Transverse colon (tissue), 4 donors: ENCODE measurements at regions not wholly inside any gene's neighbourhood (a gene's known extent, or its start where the extent isn't known, plus 50 kb on each side); places are given as distances from the start of the nearest gene placed in this dataset.

Experiments used
- DNase-seq: peaks from one replicate; pipeline ENCODE4 v3.0.0-alpha.2; 2019
- H3K27ac ChIP-seq, 4 donors: fragments of 200-600 bp; sonication (generic); 2 replicates each; pipeline ENCODE4 v1.5.1; 2016 to 2018; ENCODE audit warnings: inconsistent platforms in 4 of 4
- H3K27me3 ChIP-seq: fragments of 200-600 bp; sonication (generic); 2 replicates; pipeline ENCODE4 v1.5.1; 2017; ENCODE audit warnings: inconsistent platforms
- H3K36me3 ChIP-seq, 4 donors: fragments of 200-600 bp; sonication (generic); 2 replicates each; pipeline ENCODE4 v1.5.1; 2017 to 2019; ENCODE audit warnings: inconsistent platforms in 4 of 4
- H3K4me1 ChIP-seq, 4 donors: fragments of 200-600 bp; sonication (generic); 2 replicates each; pipeline ENCODE4 v1.5.1; 2017 to 2020; ENCODE audit warnings: inconsistent platforms in 4 of 4
- H3K4me3 ChIP-seq, 4 donors: fragments of 200-600 bp; sonication (generic); 1 replicate in 1 of 4; 2 replicates in 3 of 4; pipeline versions ENCODE4 v1.5.1 to v1.6.1; 2017 to 2019; ENCODE audit warnings: inconsistent platforms in 4 of 4
- H3K9me3 ChIP-seq, 2 donors: fragments of 200-600 bp; sonication (generic); 2 replicates each; pipeline ENCODE4 v1.5.1; 2017 to 2019; ENCODE audit warnings: inconsistent platforms in 2 of 2
- CTCF ChIP-seq, 5 experiments: fragments of 200-600 bp in 3 of 5; fragments of 450-650 bp in 2 of 5; sonication (generic) in 3 of 5; IDR thresholded peaks; 1 replicate in 2 of 5; 2 replicates in 3 of 5; pipeline ENCODE4 v1.5.1; 2016 to 2017; ENCODE audit warnings: antibody characterized with exemption in 5 of 5, inconsistent platforms in 3 of 5, mild to moderate bottlenecking in 2 of 5, moderate library complexity in 1 of 5
- EP300 ChIP-seq: sonication (generic); formaldehyde crosslinking; IDR thresholded peaks from one replicate; pipeline ENCODE4 v1.6.1; 2017; ENCODE audit warnings: antibody characterized with exemption, low read depth
- POLR2A ChIP-seq: fragments of 450-650 bp; IDR thresholded peaks from one replicate; pipeline ENCODE4 v1.6.1; 2016; ENCODE audit warnings: antibody characterized with exemption, mild to moderate bottlenecking, moderate library complexity
- POLR2AphosphoS5 ChIP-seq, 3 donors: sonication (generic); formaldehyde crosslinking; IDR thresholded peaks; one replicate each; pipeline ENCODE4 v1.6.1; 2016; ENCODE audit warnings: antibody characterized with exemption in 3 of 3
- WGBS, 2 donors: methylation state at CpG; one replicate each; pipeline ENCODE4 v1.1.5; 2018; ENCODE audit warnings: low coverage in 1 of 2; 5-methylcytosine and 5-hydroxymethylcytosine counted together
- in situ Hi-C, 4 donors: fragments of 200-750 bp; cut with MboI; loops; one replicate each; pipeline versions ENCODE4 v1.15.0 to v1.15.1; 2017; ENCODE audit warnings: low sequenced_read_pairs in 3 of 4, low pct_ligation_motif_present in 1 of 4, low pct_unique_long_range_greater_than_20kb in 1 of 4
- intact Hi-C: fragments of 100-400 bp; cut with DNase I; formaldehyde crosslinking; loops from one replicate; pipeline ENCODE4 v1.15.1; 2023; ENCODE audit warnings: low total_unique reads

GRCh38 chr15:97153356-97153965, 807.0 kb upstream of the ARRDC4 start:
- Histone ChIP-seq H3K4me1 (no peaks in the 10 kb centered on the region), H3K4me3 (no peak overlapping the region), H3K27ac (no peak overlapping the region), H3K36me3 (no peaks in the 10 kb centered on the region), H3K9me3 (no peaks in the 10 kb centered on the region), H3K27me3 (no peaks in the 10 kb centered on the region)
- DNase-seq, result no peak
- in situ Hi-C loops (no loop called here), intact Hi-C loops (no loop called here)
- no peak for TF ChIP-seq POLR2A
- no peak for TF ChIP-seq POLR2AphosphoS5 (IDR thresholded peaks at IDR 0.05)
- 75 to 78% methylated on average over 1 of the region's 1 CpG for WGBS, 2 donors

GRCh38 chr15:97156739-97157265, 803.7 kb upstream of the ARRDC4 start:
- intact Hi-C loops, result no loop called here
- Histone ChIP-seq H3K4me3 (no peak overlapping the region), H3K9me3 (no peaks in the 10 kb centered on the region), H3K36me3 (no peaks in the 10 kb centered on the region), H3K27me3 (no peaks in the 10 kb centered on the region), H3K4me1 (no peaks in the 10 kb centered on the region), H3K27ac (no peak overlapping the region)
- 60 to 72% methylated on average over 2 of the region's 2 CpGs for WGBS, 2 donors
- in situ Hi-C loops, result no loop called here
- DNase-seq, result no peak
- TF ChIP-seq POLR2A, result no peak
- TF ChIP-seq CTCF (IDR thresholded peaks at IDR 0.05), result no peak
- TF ChIP-seq EP300, result no peak
- TF ChIP-seq POLR2AphosphoS5 (IDR thresholded peaks at IDR 0.05), result no peak

- no peak for DNase-seq
- TF ChIP-seq EP300 (no peak), POLR2AphosphoS5 (IDR thresholded peaks at IDR 0.05) (no peak), POLR2A (no peak), CTCF (IDR thresholded peaks at IDR 0.05) (no peak)
- intact Hi-C loops (no loop called here), in situ Hi-C loops (no loop called here)
- no peaks in the 10 kb centered on the region for H3K9me3 ChIP-seq
- H3K36me3 ChIP-seq, result no peaks in the 10 kb centered on the region
- H3K4me3 ChIP-seq, result no peak overlapping the region
- H3K27ac ChIP-seq, result no peak overlapping the region
- H3K27me3 ChIP-seq, result no peaks in the 10 kb centered on the region
- H3K4me1 ChIP-seq, result no peaks in the 10 kb centered on the region
- WGBS, 2 donors, result 80 to 83% methylated on average over 1 to 2 of the region's 2 CpGs
These were observed 797.6 kb upstream of the ARRDC4 start for GRCh38 chr15:97162805-97163495.

GRCh38 chr15:97165205-97165604, 795.3 kb upstream of the ARRDC4 start:
- Histone ChIP-seq H3K4me1 (no peaks in the 10 kb centered on the region), H3K4me3 (no peak overlapping the region), H3K36me3 (no peaks in the 10 kb centered on the region), H3K27ac (no peak overlapping the region), H3K9me3 (no peaks in the 10 kb centered on the region), H3K27me3 (no peaks in the 10 kb centered on the region)
- WGBS, 2 donors, result 86 to 96% methylated on average over 2 of the region's 2 CpGs
- intact Hi-C loops, result no loop called here
- no peak for DNase-seq
- TF ChIP-seq POLR2AphosphoS5 (IDR thresholded peaks at IDR 0.05) (no peak), EP300 (no peak), POLR2A (no peak), CTCF (IDR thresholded peaks at IDR 0.05) (no peak)
- in situ Hi-C loops, result no loop called here
